Endothelial cell of umbilical vein (primary cell): ENCODE measurements at regions not wholly inside any gene's neighbourhood (a gene's known extent, or its start where the extent isn't known, plus 50 kb on each side); places are given as distances from the start of the nearest gene placed in this dataset.

Experiments
- EZH2 ChIP-seq: IDR thresholded peaks from 2 replicates; pipeline ENCODE4 v1.6.1; 2012; ENCODE audit warnings: borderline replicate concordance, low read depth, mild to moderate bottlenecking, moderate library complexity, low read length, inconsistent platforms; ENCODE audit not compliant: severe bottlenecking
- POLR2A ChIP-seq: IDR thresholded peaks from 2 replicates; pipeline ENCODE4 v1.6.1; 2012; ENCODE audit warnings: low read depth, mild to moderate bottlenecking, control low read depth, low read length
- POLR2AphosphoS5 ChIP-seq: IDR thresholded peaks from 2 replicates; pipeline ENCODE4 v1.6.1; 2012; ENCODE audit warnings: low read depth, mild to moderate bottlenecking, control low read depth, low read length, moderate library complexity; ENCODE audit not compliant: insufficient read depth
- TF ChIP-seq, protein P1 (sequence below), 2 donors: IDR thresholded peaks; 1 replicate in 1 of 2; 2 replicates in 1 of 2; pipeline ENCODE4 v1.5.1; 2011; ENCODE audit warnings: low read length in 2 of 2, mild to moderate bottlenecking in 2 of 2, moderate library complexity in 2 of 2, control low read depth in 1 of 2, inconsistent platforms in 1 of 2, low read depth in 1 of 2; ENCODE audit not compliant: insufficient read depth in 1 of 2; ENCODE audit errors: extremely low read depth in 1 of 2
- TF ChIP-seq, protein P2 (sequence below): IDR thresholded peaks from 2 replicates; pipeline ENCODE4 v1.6.1; 2011; ENCODE audit not compliant: insufficient read depth, insufficient read length

DNA sequence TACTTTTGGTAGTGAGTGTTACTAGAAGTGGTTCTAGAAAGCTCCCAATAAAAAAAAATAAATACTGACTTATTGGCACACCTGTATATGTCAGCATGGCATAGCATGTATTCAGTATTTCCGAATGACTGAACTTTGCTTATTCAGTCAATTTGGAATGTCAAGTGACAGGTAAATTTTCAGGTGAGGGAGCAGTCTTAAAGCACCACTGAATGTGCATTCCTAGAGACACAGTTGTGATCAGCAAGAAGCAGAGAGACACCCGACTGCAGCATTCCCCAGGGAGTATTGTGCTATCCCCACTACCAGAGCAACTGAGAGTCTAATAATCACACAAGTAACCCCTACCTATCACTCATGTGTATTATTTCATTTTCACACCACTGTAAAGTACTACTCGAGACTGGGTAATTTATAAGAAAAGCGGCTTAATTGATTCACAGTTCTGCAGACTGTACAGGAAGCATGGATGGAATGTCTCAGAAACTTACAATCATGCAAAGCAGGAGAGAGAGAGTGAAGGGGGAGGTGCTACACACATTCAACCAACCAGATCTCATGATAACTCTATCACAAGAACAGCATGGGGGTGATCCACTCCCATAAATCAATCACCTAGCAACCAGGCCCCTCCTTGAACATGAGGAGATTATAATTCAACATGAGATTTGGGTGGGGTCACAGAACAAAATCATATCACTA, 201.5 kb downstream of the TBX15 start:
- TF ChIP-seq, protein P1, sequence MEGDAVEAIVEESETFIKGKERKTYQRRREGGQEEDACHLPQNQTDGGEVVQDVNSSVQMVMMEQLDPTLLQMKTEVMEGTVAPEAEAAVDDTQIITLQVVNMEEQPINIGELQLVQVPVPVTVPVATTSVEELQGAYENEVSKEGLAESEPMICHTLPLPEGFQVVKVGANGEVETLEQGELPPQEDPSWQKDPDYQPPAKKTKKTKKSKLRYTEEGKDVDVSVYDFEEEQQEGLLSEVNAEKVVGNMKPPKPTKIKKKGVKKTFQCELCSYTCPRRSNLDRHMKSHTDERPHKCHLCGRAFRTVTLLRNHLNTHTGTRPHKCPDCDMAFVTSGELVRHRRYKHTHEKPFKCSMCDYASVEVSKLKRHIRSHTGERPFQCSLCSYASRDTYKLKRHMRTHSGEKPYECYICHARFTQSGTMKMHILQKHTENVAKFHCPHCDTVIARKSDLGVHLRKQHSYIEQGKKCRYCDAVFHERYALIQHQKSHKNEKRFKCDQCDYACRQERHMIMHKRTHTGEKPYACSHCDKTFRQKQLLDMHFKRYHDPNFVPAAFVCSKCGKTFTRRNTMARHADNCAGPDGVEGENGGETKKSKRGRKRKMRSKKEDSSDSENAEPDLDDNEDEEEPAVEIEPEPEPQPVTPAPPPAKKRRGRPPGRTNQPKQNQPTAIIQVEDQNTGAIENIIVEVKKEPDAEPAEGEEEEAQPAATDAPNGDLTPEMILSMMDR (IDR thresholded peaks at IDR 0.05; ENCODE audit: extremely low read depth in 1 of 2, insufficient read depth in 1 of 2, low read depth in 1 of 2, low read length in 2 of 2) = no peak
- TF ChIP-seq POLR2A = no peak
- TF ChIP-seq EZH2 = no peak
- TF ChIP-seq POLR2AphosphoS5 = no peak
- TF ChIP-seq, protein P2, sequence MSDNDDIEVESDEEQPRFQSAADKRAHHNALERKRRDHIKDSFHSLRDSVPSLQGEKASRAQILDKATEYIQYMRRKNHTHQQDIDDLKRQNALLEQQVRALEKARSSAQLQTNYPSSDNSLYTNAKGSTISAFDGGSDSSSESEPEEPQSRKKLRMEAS = no peak
